SK-N-SH (cell line): ENCODE measurements at regions not wholly inside any gene's neighbourhood (a gene's known extent, or its start where the extent isn't known, plus 50 kb on each side); places are given as distances from the start of the nearest gene placed in this dataset.

Experiments used
- CTCF ChIA-PET: fragments of 300-600, 350-600 bp; formaldehyde crosslinking; extraction: SDS; loops from one replicate; lab custom pipeline; 2021; lab: Yijun Ruan, JAX
- POLR2A ChIA-PET: fragments of 350-600 bp; sonication (Branson Sonifier 250); formaldehyde crosslinking; extraction: SDS; loops from one replicate; lab custom pipeline; 2020; ENCODE audit warnings: antibody characterized with exemption, inconsistent platforms; lab: Yijun Ruan, JAX
- DNase-seq: peaks from one replicate; pipeline ENCODE4 v3.0.0; 2012
- H2AFZ ChIP-seq: fragments of 200-600 bp; sonication (generic); 2 replicates; pipeline ENCODE4 v1.8.1; 2016; ENCODE audit warnings: antibody characterized with exemption, mild to moderate bottlenecking, low read depth
- H3F3A ChIP-seq: fragments of 200-600 bp; sonication (generic); replicated peaks from 2 replicates; pipeline ENCODE3; 2016; ENCODE audit warnings: antibody characterized with exemption, mild to moderate bottlenecking; ENCODE audit not compliant: insufficient read depth
- H3K27ac ChIP-seq, 2 experiments: fragments of 200-500 bp in 1 of 2; fragments of 200-600 bp in 1 of 2; sonication (Bioruptor generic) in 1 of 2; sonication (generic), shearing (Covaris generic) in 1 of 2; 2 replicates each; pipeline versions ENCODE4 v1.5.1 to v1.6.1; 2014 to 2016; ENCODE audit warnings: low read depth in 2 of 2, inconsistent platforms in 1 of 2, low read length in 1 of 2, mild to moderate bottlenecking in 1 of 2, mixed read lengths in 1 of 2
- H3K27me3 ChIP-seq: fragments of 200-600 bp; sonication (generic), shearing (Covaris generic); 2 replicates; pipeline ENCODE4 v1.6.1; 2016; ENCODE audit warnings: mixed run types; ENCODE audit not compliant: insufficient read depth
- H3K36me3 ChIP-seq, 2 experiments: fragments of 200-500 bp in 1 of 2; fragments of 200-600 bp in 1 of 2; sonication (Bioruptor generic) in 1 of 2; sonication (generic) in 1 of 2; replicated peaks in 1 of 2; 2 replicates each; pipeline versions ENCODE3 to v1.5.1; 2014 to 2016; ENCODE audit warnings: low read length in 1 of 2, mild to moderate bottlenecking in 1 of 2; ENCODE audit not compliant: insufficient read depth in 2 of 2, control insufficient read depth in 1 of 2
- H3K4me1 ChIP-seq, 2 experiments: fragments of 200-500 bp in 1 of 2; fragments of 200-600 bp in 1 of 2; sonication (Bioruptor generic) in 1 of 2; sonication (generic), shearing (Covaris generic) in 1 of 2; 2 replicates each; pipeline versions ENCODE4 v1.5.1 to v1.6.1; 2014 to 2016; ENCODE audit warnings: low read depth in 1 of 2, low read length in 1 of 2, mixed run types in 1 of 2; ENCODE audit not compliant: insufficient read depth in 2 of 2, control insufficient read depth in 1 of 2
- H3K4me2 ChIP-seq: fragments of 200-600 bp; sonication (generic), shearing (Covaris generic); 2 replicates; pipeline ENCODE4 v1.6.1; 2017; ENCODE audit warnings: mixed run types
- H3K4me3 ChIP-seq, 2 experiments: fragments of 200-500 bp in 1 of 2; fragments of 200-600 bp in 1 of 2; sonication (Bioruptor generic) in 1 of 2; sonication (generic), shearing (Covaris generic) in 1 of 2; 2 replicates each; pipeline versions ENCODE4 v1.5.1 to v1.8.1; 2014 to 2016; ENCODE audit warnings: low read depth in 2 of 2, inconsistent platforms in 1 of 2, low read length in 1 of 2, mild to moderate bottlenecking in 1 of 2, mixed read lengths in 1 of 2, moderate library complexity in 1 of 2
- H3K79me2 ChIP-seq: fragments of 200-600 bp; sonication (generic); 2 replicates; pipeline ENCODE4 v1.8.1; 2017; ENCODE audit warnings: mild to moderate bottlenecking; ENCODE audit not compliant: insufficient read depth
- H3K9ac ChIP-seq: fragments of 200-600 bp; sonication (generic); 2 replicates; pipeline ENCODE4 v1.6.1; 2017; ENCODE audit warnings: mixed run types
- H3K9me2 ChIP-seq: fragments of 200-600 bp; sonication (generic); 2 replicates; pipeline ENCODE4 v1.6.1; 2017; ENCODE audit warnings: mixed run types
- H3K9me3 ChIP-seq: fragments of 200-600 bp; sonication (generic); 2 replicates; pipeline ENCODE4 v1.6.1; 2017; ENCODE audit warnings: mixed run types, mild to moderate bottlenecking, moderate library complexity
- H4K20me1 ChIP-seq: fragments of 200-600 bp; sonication (generic); 2 replicates; pipeline ENCODE4 v1.6.1; 2017; ENCODE audit warnings: mild to moderate bottlenecking, mixed run types; ENCODE audit not compliant: insufficient read depth
- CHD2 ChIP-seq: fragments of 150-350 bp; IDR thresholded peaks from 2 replicates; pipeline ENCODE4 v1.6.1; 2018; ENCODE audit warnings: low read length; ENCODE audit not compliant: partially characterized antibody
- ELF1 ChIP-seq: IDR thresholded peaks from 2 replicates; pipeline ENCODE4 v1.4.0; 2012
- EP300 ChIP-seq, 2 experiments: IDR thresholded peaks; 2 replicates each; pipeline versions ENCODE4 v1.4.0 to v1.6.1; 2012; ENCODE audit warnings: borderline replicate concordance in 1 of 2, low read depth in 1 of 2, low read length in 1 of 2
- EZH2phosphoT487 ChIP-seq: fragments of 200-600 bp; sonication (generic); IDR thresholded peaks from 2 replicates; pipeline ENCODE4 v1.6.1; 2017; ENCODE audit warnings: low read depth, mixed run types, mild to moderate bottlenecking, antibody characterized with exemption, moderate library complexity, borderline replicate concordance
- FOSL2 ChIP-seq: IDR thresholded peaks from 2 replicates; pipeline ENCODE4 v1.4.0; 2012; ENCODE audit warnings: low read depth, mild to moderate bottlenecking, moderate library complexity, borderline replicate concordance
- GABPA ChIP-seq: IDR thresholded peaks from 2 replicates; pipeline ENCODE4 v1.4.0; 2012; ENCODE audit warnings: low read depth, mild to moderate bottlenecking
- GATA2 ChIP-seq: sonication (generic); formaldehyde crosslinking; IDR thresholded peaks from 2 replicates; pipeline ENCODE4 v1.5.0; 2020; ENCODE audit warnings: mild to moderate bottlenecking, missing genetic modification reagents
- JUND ChIP-seq: IDR thresholded peaks from 2 replicates; pipeline ENCODE4 v1.4.0; 2012
- MAX ChIP-seq: IDR thresholded peaks from 2 replicates; pipeline ENCODE4 v1.4.0; 2012; ENCODE audit warnings: low read depth
- MEF2A ChIP-seq: IDR thresholded peaks from 2 replicates; pipeline ENCODE4 v1.4.0; 2012; ENCODE audit warnings: low read depth, borderline replicate concordance
- PBX3 ChIP-seq: IDR thresholded peaks from 2 replicates; pipeline ENCODE4; 2012
- RFX5 ChIP-seq: IDR thresholded peaks from 2 replicates; pipeline ENCODE4 v1.6.1; 2012; ENCODE audit warnings: mild to moderate bottlenecking, improper control_type of control experiment, low read length
- TAF1 ChIP-seq: IDR thresholded peaks from 2 replicates; pipeline ENCODE4 v1.6.1; 2012; ENCODE audit warnings: low read depth, mild to moderate bottlenecking, low read length, moderate library complexity, borderline replicate concordance
- TEAD4 ChIP-seq: IDR thresholded peaks from 2 replicates; pipeline ENCODE4 v1.4.0; 2012; ENCODE audit warnings: mild to moderate bottlenecking, borderline replicate concordance; ENCODE audit not compliant: insufficient read depth
- USF1 ChIP-seq: IDR thresholded peaks from 2 replicates; pipeline ENCODE4 v1.4.0; 2012; ENCODE audit warnings: low read depth, borderline replicate concordance
- YY1 ChIP-seq: IDR thresholded peaks from 2 replicates; pipeline ENCODE4 v1.4.0; 2012; ENCODE audit warnings: low read depth, mild to moderate bottlenecking
- ZBTB33 ChIP-seq: IDR thresholded peaks from 2 replicates; pipeline ENCODE4 v1.4.0; 2012; ENCODE audit warnings: low read depth, borderline replicate concordance
- WGBS: methylation state at CpG from one replicate; pipeline ENCODE4 v1.1.6; 2017; ENCODE audit warnings: low lambda C conversion rate; 5-methylcytosine and 5-hydroxymethylcytosine counted together

GRCh38 chr11:106179048-106179447, 101.6 kb downstream of the AASDHPPT start:
- Histone ChIP-seq H3K79me2 (no peaks in the 10 kb centered on the region), H2AFZ (no peak overlapping the region), H3K9me2 (no peaks in the 10 kb centered on the region), H3K4me3 (no peak overlapping the region), H3K4me2 (no peak overlapping the region), H3K36me3 (no peaks in the 10 kb centered on the region), H3K9ac (no peak overlapping the region), H3K4me1 (no peaks in the 10 kb centered on the region), H3K27ac (no peak overlapping the region), H3F3A (no peaks in the 10 kb centered on the region)
- POLR2A ChIA-PET: no interaction called here
- CTCF ChIA-PET: no interaction called here
- TF ChIP-seq EZH2phosphoT487 (no peak), EP300 (IDR thresholded peaks at IDR 0.05; ENCODE audit: borderline replicate concordance in 1 of 2, low read depth in 1 of 2, low read length in 1 of 2) (no peak), RFX5 (no peak), ELF1 (no peak), TEAD4 (no peak), GATA2 (CRISPR knock-in tag) (no peak), GABPA (no peak), ZBTB33 (no peak), MEF2A (no peak), FOSL2 (no peak), CHD2 (no peak), YY1 (no peak), PBX3 (no peak), TAF1 (no peak), MAX (no peak), JUND (no peak), USF1 (no peak)
- TF ChIP-seq, all 33 proteins: peak for 0
- WGBS: 50% methylated on average over 1 of the region's 1 CpG
- no peaks in the 10 kb centered on the region for H3K27me3 ChIP-seq
- DNase-seq: no peak
- H4K20me1 ChIP-seq: no peaks in the 10 kb centered on the region
- H3K9me3 ChIP-seq: no peaks in the 10 kb centered on the region
